Jurkat, Clone E6-1 (cell line): ENCODE measurements at regions not wholly inside any gene's neighbourhood (a gene's known extent, or its start where the extent isn't known, plus 50 kb on each side); places are given as distances from the start of the nearest gene placed in this dataset.

Experiments used
- DNase-seq: peaks from one replicate; pipeline ENCODE4 v3.0.0-alpha.2; 2011; ENCODE audit warnings: low read depth, low spot score
- H3K4me3 ChIP-seq: 2 replicates; pipeline ENCODE4 v1.5.1; 2011; ENCODE audit warnings: mild to moderate bottlenecking, low read length, control low read depth, moderate library complexity

DNA sequence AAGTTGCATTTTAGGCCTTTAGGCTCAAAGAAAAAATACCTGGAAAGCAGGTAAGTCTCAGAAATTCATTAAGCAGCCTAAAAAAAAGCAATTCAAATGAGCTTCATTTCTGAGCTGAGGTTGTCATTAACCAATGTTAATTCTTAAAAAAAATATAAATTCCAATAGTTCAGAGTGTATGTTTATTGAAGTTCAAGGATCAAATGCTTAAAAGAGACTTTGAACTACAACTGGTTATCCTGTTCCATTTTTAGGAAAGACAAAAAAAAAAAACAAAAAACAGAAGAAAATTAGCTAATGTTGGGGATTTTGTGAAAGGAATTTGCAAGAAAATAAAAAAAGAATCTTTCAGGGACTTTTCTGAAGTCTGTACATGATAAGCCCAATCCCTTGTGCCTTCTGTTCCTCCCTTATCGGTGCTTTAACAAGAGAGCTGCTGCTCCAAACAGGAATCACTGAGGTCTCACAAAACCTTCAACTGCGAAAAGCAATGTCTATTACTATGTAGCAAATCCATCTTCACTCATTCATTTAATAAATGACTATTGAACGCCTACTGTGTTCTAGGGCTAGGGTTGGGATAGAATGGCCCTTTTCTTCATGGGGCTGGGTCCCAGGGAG is 90.3 kb downstream of the FOXF2 start:
- H3K4me3 ChIP-seq, result no peak overlapping the region
- no peak for DNase-seq

DNA sequence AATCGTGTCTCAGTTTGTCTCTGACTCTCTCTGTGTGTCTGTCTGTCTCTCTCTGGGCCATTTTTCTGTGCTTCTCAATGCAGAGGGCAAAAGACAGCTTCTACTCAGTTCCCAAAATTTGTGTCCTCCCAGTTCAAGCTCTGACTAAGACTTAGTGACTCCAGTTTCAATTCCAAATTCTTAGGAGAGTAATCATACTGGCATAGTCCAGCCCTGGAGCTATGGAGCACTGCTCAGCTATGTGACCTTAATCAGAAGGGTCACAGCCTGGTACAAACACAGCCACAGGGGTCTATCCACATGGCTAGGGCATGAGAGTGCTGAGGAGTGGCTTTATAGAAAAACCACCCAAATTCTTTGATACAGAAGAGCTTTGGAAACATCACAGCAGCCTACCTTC is 91.9 kb downstream of the FOXF2 start:
- H3K4me3 ChIP-seq, result no peak overlapping the region
- DNase-seq, result no peak

DNA sequence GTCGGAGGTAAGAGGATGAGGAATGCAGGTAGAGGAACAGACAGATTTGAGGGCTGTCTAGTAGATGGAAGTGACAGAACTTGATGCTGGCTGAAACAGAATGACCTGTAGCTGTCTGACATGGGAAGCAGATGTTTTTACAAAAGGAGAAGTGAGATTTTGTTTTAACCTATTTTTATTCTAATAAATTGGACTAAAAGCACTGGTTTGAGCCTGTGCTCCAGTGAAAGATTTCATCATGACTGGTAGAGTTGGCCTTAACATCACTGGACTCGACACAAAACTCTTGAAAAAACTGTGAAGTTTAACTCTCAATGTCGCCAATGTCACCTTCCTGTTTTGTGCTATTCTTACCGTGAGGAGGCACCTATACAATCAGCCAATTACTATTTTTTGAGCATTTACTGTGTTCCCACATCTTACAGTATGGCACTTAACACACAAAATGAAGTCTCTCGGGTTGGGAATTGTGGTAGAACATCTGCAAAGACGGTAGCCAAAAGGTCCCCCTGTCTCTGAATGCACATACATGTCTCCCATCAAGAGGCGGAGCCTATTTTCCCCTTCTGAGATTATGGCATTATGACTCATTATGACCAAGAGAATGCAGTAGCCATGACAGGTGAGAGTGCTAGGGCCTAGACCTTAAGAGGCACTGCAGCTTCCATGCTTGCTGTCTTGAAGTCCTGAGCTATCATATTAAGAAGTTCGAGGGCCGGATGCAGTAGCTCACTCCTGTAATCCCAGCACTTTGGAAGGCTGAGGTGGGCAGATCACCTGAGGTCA is 93.2 kb downstream of the FOXF2 start:
- H3K4me3 ChIP-seq, result no peak overlapping the region
- no peak for DNase-seq

DNA sequence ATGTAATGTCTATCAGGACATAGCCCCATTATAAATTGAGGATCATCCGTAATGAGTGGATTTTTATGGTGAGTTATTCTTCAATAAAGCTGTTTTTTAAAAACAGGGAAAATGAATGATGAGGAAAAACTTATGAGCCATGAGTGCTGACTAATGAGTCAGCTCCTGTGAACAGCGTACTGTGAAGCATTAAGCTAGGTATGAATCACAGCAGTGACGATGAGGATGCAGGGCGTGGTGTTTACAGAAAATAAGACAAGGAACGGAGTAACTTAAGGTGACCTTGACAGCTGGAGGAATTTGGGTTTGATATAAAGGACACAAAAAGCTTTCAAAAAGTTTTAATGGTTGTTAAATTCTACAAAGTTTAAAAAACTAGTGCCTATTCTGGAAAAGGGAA is 96.3 kb downstream of the FOXF2 start:
- no peak overlapping the region for H3K4me3 ChIP-seq
- no peak for DNase-seq

DNA sequence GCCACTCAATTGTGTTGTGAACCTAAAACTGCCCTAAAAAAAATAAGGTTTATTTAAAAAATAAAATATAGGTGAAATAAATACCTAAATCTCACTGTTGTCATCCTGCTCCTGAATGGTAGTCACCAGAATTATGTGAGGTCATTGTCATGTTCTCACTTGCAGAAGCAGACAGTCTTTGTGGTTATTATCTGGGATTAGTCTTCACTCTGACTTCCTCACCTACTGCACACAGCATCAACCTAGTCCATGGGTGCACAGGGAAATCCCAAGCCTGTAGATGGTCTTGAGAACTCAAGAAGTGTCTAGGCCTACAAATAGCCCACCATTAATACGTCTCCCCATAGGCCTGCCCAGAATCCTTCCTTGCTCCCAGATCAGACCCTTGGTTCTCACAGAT is 97.0 kb downstream of the FOXF2 start:
- no peak for DNase-seq
- no peak overlapping the region for H3K4me3 ChIP-seq

DNA sequence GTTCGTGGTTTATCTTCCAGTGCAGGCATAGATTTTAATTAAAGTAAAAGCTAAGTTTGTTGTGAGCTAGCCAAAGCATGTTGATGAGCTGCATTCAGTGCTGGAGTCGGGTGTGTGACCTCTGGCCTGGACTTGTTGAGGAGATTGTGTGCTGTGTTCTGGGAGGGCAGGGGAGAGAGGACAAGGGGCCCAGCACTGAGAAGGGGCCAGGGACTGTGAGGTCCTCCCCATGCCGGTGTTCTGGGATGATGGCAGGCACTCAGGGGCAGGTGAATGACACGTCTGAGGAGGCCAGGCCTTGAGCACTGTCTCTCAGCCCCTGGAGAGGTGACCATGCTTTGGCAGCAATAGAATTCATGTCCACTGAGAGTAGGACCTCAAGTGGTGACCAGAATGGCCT is 97.9 kb downstream of the FOXF2 start:
- no peak overlapping the region for H3K4me3 ChIP-seq
- DNase-seq, result no peak

DNA sequence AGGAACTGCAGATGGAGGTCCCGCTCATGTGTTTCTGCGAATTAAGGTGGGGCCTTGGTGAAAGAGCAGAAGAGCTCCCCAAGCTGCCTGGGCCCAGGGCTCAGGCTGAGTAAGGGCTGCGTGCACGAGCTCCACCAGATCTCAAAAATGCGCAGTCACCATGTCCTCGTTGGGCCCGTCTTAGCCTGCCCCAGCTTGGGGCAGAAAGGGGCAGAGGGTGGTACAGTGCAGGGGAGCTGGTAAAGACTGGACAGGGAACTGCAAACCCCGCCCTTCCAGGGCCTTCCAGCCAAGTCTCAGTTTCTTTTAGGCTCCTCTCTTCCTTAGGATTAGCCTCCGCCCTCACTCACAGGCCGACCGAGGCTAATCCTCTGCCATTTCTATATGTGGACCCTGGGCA is 101.6 kb downstream of the FOXF2 start:
- no peak for DNase-seq
- no peak overlapping the region for H3K4me3 ChIP-seq

DNA sequence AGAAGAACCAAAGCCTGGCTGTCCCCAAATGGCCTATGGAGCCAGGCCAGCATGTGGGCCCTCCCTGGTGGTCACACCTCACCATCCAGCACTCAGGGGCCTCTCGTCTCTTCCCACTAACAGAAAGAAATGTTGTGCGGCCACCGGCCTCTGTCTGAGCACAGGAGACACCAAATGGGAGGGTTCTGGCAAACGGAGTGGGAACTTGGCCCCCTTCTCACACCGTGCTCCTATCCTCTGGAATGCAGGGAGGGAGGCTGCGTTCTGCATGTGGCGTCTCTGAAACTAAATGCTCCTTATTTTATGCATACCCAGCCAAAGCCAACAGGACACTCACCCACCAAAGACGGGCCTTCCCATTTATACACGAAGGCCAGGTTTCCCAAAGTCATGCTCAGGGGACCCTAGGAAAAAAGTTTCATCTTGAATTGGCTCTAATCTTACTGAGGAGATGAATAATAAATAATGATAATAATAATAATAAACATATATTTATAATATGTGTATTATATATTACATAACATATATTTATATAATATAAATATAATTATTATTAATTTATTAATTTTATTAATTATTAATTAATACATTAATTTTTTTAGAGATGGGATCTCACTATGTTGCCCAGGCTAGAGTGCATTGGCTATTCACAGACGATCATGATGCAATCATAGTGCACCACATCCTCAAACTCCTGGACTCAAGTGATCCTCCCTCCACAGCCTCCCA is 102.4 kb downstream of the FOXF2 start:
- DNase-seq, result no peak

DNA sequence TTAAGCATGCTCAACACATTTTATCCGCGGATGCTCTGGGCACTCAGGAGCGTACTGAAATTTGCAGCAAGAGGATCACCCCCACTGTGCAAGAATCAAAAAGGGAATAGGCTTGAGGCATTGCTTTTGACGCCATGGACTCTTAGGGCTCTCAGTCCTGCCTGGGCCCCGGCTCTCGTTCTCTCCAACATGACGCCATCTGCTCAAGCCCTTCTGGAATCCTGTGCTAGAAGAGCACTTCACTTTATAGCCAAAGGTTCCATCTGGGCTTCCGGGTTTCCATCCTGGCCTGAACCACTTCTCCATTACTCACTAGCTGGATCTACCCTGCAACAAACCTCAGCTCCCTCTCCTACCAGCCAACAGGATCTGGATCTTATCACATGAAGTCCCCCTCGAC is 105.3 kb downstream of the FOXF2 start:
- no peak overlapping the region for H3K4me3 ChIP-seq
- no peak for DNase-seq

More for the DNA sequence above, 102.4 kb downstream of the FOXF2 start:
- no peak overlapping the region for H3K4me3 ChIP-seq

DNA sequence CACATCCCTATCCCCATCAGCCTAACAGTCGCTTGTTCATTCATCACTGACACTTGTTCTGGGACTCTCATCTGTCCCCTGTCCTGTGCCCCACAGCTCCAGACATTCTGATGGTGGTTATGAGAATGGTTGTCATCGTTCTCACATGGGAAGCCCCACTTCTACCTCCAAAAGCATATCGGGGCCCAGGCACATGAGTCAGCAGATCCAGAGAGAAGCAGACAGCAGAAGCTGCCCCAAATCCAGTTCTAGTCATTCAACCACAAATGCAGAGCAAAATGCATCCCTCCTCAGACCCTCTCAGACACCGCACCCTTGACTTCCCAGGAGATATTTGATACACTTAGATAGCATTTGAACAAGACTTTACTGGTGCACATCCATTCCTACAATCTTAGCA is 106.0 kb downstream of the FOXF2 start:
- no peak overlapping the region for H3K4me3 ChIP-seq
- DNase-seq, result no peak

DNA sequence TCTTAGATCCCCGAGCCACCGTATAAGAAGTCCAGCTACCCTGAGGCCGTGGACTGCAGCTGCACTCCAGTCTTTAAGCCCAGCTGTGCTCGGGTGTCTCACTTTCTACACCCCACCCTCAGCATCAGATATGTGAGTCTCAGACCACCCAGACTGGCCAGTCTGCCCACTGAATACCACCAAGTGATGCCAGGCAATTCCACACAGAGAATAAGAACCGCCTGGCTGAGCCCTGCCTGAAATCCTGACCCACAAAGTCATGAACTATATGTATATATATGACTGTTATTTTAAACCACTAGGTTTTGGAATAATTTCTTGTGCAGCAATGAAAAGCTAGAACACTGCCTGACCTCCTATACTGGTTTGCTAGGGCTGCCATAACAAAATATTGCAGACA is 106.7 kb downstream of the FOXF2 start:
- H3K4me3 ChIP-seq, result no peak overlapping the region
- DNase-seq, result no peak

DNA sequence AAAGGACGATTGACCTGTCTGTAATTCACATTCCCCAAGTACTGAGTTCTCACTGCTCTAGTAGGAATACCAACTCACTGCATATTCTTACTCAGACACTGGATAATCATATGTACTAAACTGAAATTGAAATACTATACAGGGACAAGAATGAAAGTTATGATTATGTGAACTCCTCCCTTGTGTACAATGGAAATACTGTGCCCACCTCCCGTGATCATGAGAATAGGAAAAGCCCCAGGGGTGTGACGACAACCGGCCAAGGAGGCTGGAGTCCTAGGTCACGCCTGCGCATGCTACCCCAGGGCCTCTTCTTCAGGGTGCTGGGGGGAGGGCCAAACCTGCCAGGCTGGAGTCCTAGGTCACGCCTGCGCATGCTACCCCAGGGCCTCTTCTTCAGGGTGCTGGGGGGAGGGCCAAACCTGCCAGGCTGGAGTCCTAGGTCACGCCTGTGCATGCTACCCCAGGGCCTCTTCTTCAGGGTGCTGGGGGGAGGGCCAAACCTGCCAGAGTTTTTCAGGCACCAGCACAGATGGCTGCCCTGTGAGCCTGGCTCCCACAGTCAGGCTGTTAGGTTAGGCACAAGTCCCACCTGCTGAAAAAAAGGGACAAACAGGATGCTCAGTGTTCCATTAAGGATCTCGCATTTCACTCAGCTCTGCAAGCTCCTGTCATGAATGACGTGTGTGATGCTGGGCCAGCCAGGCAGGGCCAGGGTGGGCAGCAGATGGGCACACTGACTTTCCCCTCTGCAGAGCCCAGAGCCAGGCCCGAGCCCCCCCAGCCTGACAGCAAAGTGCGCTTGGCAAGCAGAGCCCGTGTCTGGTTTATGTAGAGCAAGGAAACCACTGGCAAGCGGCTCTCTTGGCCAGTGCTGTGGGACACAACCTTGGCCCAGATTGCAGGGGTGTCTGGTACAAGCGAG is 107.7 kb downstream of the FOXF2 start:
- no peak for DNase-seq
- no peak overlapping the region for H3K4me3 ChIP-seq

DNA sequence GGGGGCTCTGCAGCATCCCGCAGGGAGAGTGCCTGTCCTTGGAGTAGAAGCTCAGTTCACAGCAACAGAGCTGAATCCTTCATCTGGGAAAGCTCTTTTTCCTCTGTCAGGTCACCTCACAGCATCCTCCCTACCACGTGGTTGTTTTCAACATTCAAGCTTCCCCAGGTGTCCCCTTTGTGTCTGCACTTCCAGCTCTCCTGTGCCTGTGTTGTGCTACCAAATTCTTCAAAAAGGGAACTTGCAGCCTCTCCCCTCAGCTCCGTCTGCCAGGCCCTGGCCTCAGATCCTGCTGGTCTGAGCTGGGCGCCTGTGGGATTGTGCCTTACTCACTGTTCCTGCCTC is 108.4 kb downstream of the FOXF2 start:
- H3K4me3 ChIP-seq, result no peak overlapping the region
- DNase-seq, result no peak

DNA sequence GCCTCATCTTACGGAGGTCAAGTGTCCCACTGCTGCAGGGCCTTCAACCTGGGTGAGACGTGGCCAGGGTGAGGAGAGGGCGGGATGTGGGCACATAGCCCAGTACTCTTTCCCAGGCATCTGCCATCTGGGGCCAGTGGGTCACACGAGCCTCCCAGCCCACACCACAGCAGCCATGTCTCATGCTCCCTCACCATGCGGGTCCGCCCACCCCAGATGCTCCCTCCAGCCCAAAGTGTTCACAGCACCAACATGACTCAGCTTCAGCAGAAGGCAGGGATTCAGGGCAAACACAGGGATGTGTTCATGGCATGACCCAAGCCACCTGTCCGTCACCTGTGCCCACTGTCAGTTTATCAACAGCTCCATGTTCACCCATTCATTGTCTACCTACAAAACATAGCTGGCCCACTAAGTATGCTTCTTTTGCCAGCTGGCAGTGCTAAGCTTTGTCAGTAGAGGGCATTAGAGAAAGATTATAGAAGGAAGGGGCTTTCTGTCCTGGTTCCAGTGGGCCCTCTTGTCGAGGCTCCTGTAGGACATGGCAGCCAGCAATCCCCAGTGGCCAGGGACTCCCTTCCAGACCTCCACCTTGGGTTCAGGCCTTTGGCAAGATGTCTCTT is 109.2 kb downstream of the FOXF2 start:
- no peak for DNase-seq
- no peak overlapping the region for H3K4me3 ChIP-seq

DNA sequence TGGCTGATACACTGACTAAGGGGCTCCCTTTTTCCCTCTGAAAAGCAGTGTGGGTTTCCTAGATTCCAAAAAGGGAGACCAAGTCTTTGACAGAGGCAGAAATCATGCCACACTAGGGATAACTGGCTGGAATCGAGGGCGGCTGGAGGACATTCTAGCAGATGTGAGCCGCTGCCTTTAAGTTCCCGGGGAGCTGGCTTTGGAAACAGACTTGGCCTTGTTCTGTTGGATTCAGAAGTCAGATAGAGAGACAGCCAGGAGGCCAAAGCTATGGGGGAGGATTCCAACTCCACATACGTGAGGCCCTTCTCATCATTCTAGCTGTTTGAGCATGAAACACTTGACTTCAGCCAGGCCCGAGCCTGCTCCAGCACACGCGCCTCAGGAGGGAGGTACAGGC is 109.9 kb upstream of the FOXC1 start:
- DNase-seq, result no peak
- no peak overlapping the region for H3K4me3 ChIP-seq

DNA sequence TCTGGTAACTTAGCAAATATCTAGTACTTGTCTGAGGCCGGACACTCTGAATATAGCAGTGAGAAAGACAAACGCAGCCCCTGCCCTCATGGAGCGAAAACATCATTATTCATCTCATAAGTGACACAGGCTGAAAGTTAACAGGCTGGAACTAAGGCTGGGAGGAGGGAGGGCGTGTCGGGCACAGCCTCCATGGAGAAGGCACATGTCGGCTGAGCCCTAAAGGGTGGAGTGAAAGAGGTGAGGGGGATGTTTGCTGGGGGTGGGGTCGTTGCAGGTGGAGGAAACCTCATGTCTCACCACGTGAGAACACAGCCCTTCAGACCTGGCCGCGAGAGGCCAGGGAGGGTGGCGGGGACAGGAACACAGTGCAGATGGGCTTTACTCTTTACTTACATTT is 108.8 kb upstream of the FOXC1 start:
- DNase-seq, result no peak
- H3K4me3 ChIP-seq, result no peak overlapping the region

DNA sequence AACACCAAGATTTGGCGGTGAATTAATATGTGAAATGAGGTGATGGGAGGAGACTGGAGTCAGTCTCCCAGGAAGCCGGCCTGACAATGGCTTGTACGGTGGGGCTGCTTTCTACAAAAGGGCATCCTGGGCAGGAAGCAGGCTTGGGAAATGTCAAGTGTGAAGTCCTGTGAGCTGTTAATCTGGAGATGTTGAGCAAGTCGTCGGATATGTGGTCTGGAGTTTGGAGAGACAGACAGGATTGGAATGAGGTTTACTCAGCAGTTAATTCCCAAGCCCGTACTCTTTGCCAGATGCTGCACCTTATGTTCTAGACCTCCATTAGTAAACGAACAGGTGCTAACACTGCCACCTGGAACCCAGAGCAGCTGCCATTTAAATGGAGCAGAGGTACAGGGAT is 107.7 kb upstream of the FOXC1 start:
- DNase-seq, result no peak
- no peak overlapping the region for H3K4me3 ChIP-seq

DNA sequence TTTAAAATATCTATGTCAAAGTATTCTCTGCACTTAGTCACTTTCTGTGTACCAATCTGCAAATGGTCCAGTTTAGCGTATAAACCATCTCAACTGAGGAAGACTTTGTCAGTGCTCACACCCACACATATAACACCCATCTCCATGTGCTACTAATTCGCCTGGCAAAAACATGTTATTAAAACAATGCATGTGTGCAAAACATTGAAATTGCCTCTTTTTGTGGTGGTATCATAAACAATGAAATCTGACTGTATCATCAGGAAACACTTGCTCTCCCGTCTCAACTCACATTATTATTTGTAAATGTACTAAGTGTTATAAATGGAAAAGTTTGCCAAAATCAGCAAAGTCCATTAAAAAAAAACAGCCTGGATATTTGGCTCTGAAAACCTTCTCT is 105.9 kb upstream of the FOXC1 start:
- no peak for DNase-seq
- no peak overlapping the region for H3K4me3 ChIP-seq

DNA sequence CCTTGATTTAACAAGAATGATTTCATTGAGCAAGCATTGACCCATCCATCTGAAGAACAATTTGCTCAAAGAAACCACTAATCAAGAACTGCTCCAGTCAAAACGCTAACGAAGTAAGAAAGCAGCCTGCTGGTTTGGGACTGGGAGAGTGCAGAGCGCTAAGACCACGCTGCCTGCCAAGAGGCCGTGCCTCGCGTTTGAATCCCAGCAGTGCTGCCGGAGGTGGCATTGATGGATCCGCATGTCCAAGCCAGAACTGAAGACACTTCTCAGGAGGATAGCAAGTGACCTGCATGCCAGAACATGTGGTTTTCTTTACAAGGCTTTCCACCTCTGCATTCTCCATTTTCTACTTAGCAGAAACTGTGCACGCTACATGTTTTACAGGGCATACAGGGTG is 105.2 kb upstream of the FOXC1 start:
- no peak for DNase-seq
- no peak overlapping the region for H3K4me3 ChIP-seq
